ENCODE measurements at regions not wholly inside any gene's neighbourhood (a gene's known extent, or its start where the extent isn't known, plus 50 kb on each side); places are given as distances from the start of the nearest gene placed in this dataset.

- no peak for TF ChIP-seq CTCF (conservative IDR thresholded peaks at IDR 0.05; ENCODE audit: low read depth, low read length)
- no peak overlapping the region for H3K4me3 ChIP-seq (ENCODE audit: low read depth, low read length)
- no peak for DNase-seq (ENCODE audit: low read depth)
These were observed 55.0 kb upstream of the ARHGEF3 start for GRCh38 chr3:56856752-56857151.

DNA sequence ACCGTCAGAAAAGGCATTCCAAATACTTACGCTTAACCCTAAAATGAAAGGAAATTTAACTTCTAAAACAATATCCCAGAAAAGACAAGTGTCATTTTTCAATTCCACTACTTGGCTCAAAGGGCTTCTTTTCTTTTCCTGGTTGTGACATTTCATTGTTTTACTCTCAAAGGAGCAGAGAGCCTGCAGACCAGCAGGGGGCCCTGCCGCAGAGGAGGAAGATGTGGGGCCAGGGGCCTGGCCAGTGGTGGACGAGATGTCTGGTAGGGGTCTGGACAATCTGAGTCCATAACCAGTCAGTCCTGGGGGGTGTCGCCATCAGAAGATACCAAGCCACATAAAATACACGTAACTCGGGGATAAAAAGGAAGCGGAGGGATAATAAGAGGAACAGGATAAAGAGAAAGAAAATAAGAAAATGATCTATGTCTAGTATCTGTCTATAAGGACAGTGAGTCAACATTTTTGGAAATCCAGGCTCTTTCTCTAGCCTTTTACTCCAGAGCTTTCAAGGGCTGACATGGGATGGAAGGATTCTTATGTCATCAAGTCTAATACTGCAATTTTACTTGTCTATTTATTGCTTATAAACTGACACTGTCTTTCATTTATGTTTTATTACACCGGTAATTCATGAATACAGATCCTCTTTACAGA is 54.2 kb upstream of the ARHGEF3 start:
- TF ChIP-seq CTCF (conservative IDR thresholded peaks at IDR 0.05; ENCODE audit: low read depth, low read length) = peak; percentile 81
- H3K4me3 ChIP-seq (ENCODE audit: low read depth, low read length) = no peak overlapping the region
- DNase-seq (ENCODE audit: low read depth) = no peak

DNA sequence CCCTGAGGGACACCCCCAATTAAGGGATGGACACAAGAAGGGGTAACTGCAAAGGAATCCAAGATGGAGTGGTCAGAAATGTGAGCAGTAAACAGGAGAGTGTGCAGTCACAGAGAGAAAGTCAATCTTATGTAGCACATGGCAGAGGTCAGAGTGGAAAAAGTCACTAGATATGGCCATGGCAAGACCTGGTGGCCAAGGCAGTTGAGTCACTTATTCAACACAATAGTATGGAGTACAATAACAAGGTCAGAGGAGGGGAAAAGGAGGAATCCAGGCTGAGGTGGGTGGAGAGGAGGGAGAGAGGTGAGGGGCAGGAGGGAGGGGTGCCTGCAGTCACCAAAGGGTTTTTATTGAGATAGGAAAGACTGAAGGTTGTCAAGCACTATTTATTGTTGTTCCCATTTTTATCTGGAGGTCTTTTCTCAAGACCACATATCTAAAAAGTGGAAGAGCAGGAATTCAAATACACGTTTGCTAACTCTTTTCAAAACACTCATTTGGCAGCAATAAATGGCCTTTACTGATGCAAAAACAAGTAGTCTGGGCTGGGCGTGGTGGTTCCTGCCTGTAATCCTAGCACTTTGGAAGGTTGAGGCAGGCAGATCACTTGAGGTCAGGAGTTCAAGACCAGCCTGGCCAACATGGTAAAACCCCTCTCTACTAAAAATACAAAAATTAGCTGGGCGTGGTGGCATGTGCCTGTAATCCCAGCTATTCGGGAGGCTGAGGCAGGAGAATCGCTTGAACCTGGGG is 53.3 kb upstream of the ARHGEF3 start:
- no peak for DNase-seq (ENCODE audit: low read depth)
- TF ChIP-seq CTCF (conservative IDR thresholded peaks at IDR 0.05; ENCODE audit: low read depth, low read length) = no peak
- H3K4me3 ChIP-seq (ENCODE audit: low read depth, low read length) = no peak overlapping the region

- DNase-seq (ENCODE audit: low read depth) = no peak
- no peak overlapping the region for H3K4me3 ChIP-seq (ENCODE audit: low read depth, low read length)
- TF ChIP-seq CTCF (conservative IDR thresholded peaks at IDR 0.05; ENCODE audit: low read depth, low read length) = no peak
These were observed 50.5 kb upstream of the ARHGEF3 start for GRCh38 chr3:56851966-56852884.

Data from epithelial cell of proximal tubule (primary cell).